ENCODE measurements at regions not wholly inside any gene's neighbourhood (a gene's known extent, or its start where the extent isn't known, plus 50 kb on each side); places are given as distances from the start of the nearest gene placed in this dataset.
"Not testable (repeated sequence)": the region's sequence is repeated elsewhere in the genome, so short reads cannot be mapped to it uniquely, and the experiment has no call there.

- no peaks in the 10 kb centered on the region for H3K4me1 ChIP-seq (ENCODE audit: insufficient read depth, low read length)
- Mint-ChIP-seq H3K27me3 (no peaks in the 10 kb centered on the region), H3K4me1 (no peaks in the 10 kb centered on the region), H3K36me3 (no peaks in the 10 kb centered on the region), H3K27ac (no peak overlapping the region), H3K9me3 (peaks cover 0 to 14% (median 5%) of the 10 kb centered on the region in 5 donors), H3K4me3 (no peak overlapping the region)
- no peaks in the 10 kb centered on the region for H3K36me3 ChIP-seq (ENCODE audit: insufficient read depth, low read length)
- CTCF ChIA-PET, result no interaction called here
- H3K27ac ChIP-seq (ENCODE audit: low read depth, low read length), result no peak overlapping the region
- DNase-seq, result no peak
- POLR2A ChIA-PET, result no interaction called here
- H3K27me3 ChIP-seq (ENCODE audit: insufficient read depth, low read length, poor library complexity, severe bottlenecking), result no peaks in the 10 kb centered on the region
- H3K4me3 ChIP-seq (ENCODE audit: low read length), result no peak overlapping the region
- H3K9me3 ChIP-seq (ENCODE audit: low read length), result no peaks in the 10 kb centered on the region
Observed at GRCh38 chr3:84683493-84683892, 275.3 kb upstream of the CADM2 start.

DNA sequence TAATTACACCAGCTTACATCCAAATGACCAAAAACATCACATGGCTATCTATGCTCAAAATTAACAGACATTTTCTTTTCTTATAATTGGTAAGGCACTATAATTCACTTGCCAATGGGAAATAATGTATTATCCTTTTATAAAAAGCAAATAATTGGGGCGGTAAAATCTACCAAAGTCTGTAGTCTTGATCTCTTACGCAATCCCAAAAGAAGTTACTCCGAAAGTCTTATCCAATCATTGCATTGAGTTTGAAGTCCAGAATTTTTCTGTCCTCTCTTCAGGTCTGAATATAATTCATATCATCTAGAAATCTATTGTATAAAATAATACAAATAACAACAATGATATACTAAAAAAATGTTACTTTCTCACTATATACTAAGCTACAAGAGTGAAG lies 273.3 kb upstream of the CADM2 start:
- H3K36me3 Mint-ChIP-seq, result no peaks in the 10 kb centered on the region
- peaks cover 0 to 20% (median 5%) of the 10 kb centered on the region in 5 donors for H3K9me3 Mint-ChIP-seq
- Histone ChIP-seq H3K4me3 (ENCODE audit: low read length) (no peak overlapping the region), H3K27ac (ENCODE audit: low read depth, low read length) (no peak overlapping the region), H3K9me3 (ENCODE audit: low read length) (no peaks in the 10 kb centered on the region), H3K27me3 (ENCODE audit: insufficient read depth, low read length, poor library complexity, severe bottlenecking) (no peaks in the 10 kb centered on the region), H3K4me1 (ENCODE audit: insufficient read depth, low read length) (no peaks in the 10 kb centered on the region), H3K36me3 (ENCODE audit: insufficient read depth, low read length) (no peaks in the 10 kb centered on the region)
- DNase-seq, result no peak
- no peak overlapping the region for H3K4me3 Mint-ChIP-seq
- no peak overlapping the region for H3K27ac Mint-ChIP-seq
- ChIA-PET CTCF (no interaction called here), POLR2A (no interaction called here)
- no peaks in the 10 kb centered on the region for H3K27me3 Mint-ChIP-seq
- H3K4me1 Mint-ChIP-seq, result no peaks in the 10 kb centered on the region

DNA sequence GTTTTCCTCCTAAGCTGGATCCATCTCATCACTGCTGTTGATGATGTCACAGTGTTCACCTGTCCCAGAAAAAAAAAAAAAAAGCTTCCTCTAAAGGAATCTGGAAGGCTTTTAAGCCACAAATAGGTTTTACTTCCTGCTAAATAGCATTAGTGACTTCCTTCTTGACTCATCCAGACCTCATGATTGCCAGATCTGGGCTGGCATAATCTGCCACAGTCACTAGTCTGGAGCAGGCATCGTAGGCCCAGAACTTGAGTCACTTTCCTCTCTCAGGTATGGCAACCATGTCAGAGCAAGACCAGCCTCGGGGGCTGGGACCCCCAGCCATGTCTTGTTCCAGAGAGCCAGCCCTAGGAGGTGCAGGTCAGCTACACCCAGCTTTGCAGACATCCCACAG lies 266.5 kb upstream of the CADM2 start:
- no peak overlapping the region for H3K4me3 Mint-ChIP-seq
- peaks cover 4 to 27% (median 11%) of the 10 kb centered on the region in 5 donors for H3K9me3 Mint-ChIP-seq
- H3K27me3 Mint-ChIP-seq, result no peaks in the 10 kb centered on the region
- no peaks in the 10 kb centered on the region for H3K36me3 Mint-ChIP-seq
- H3K27ac Mint-ChIP-seq, result no peak overlapping the region
- Histone ChIP-seq H3K4me1 (ENCODE audit: insufficient read depth, low read length) (no peaks in the 10 kb centered on the region), H3K36me3 (ENCODE audit: insufficient read depth, low read length) (no peaks in the 10 kb centered on the region), H3K27me3 (ENCODE audit: insufficient read depth, low read length, poor library complexity, severe bottlenecking) (no peaks in the 10 kb centered on the region), H3K9me3 (ENCODE audit: low read length) (no peaks in the 10 kb centered on the region), H3K4me3 (ENCODE audit: low read length) (no peak overlapping the region), H3K27ac (ENCODE audit: low read depth, low read length) (no peak overlapping the region)
- POLR2A ChIA-PET, result no interaction called here
- H3K4me1 Mint-ChIP-seq, result no peaks in the 10 kb centered on the region
- CTCF ChIA-PET, result no interaction called here
- DNase-seq, result no peak

- H3K27me3 ChIP-seq (ENCODE audit: insufficient read depth, low read length, poor library complexity, severe bottlenecking); H3K27ac ChIP-seq (ENCODE audit: low read depth, low read length); H3K9me3 ChIP-seq (ENCODE audit: low read length); H3K27me3 Mint-ChIP-seq; H3K27ac Mint-ChIP-seq; H3K4me1 ChIP-seq (ENCODE audit: insufficient read depth, low read length); H3K36me3 Mint-ChIP-seq; CTCF ChIA-PET; H3K4me3 Mint-ChIP-seq; H3K4me1 Mint-ChIP-seq; H3K4me3 ChIP-seq (ENCODE audit: low read length); POLR2A ChIA-PET; DNase-seq; H3K36me3 ChIP-seq (ENCODE audit: insufficient read depth, low read length): not testable (repeated sequence)
- peaks cover 10 to 54% (median 29%) of the 10 kb centered on the region in 5 donors for H3K9me3 Mint-ChIP-seq
Observed at GRCh38 chr3:84710288-84710687, 248.5 kb upstream of the CADM2 start.

DNA sequence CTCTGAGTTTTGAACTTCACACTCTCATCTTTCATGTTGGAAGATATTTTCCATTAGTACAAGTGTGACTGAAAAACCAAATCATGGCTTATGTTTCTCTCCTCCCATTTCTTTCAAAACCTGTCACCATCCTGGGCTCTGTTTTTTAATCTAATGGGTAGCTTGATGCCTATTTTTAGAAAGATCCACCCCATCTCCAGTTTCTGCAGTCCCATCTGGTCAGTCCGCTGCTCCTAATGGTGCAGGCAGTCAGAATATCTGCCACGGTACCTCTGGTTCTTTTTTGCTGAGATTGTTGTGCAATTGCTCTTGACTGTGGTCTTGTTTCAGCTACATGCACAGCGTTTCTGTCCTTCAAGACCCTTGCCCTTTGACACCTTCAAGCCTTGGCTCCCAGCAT lies 240.9 kb upstream of the CADM2 start:
- Mint-ChIP-seq H3K36me3 (no peaks in the 10 kb centered on the region), H3K4me1 (no peaks in the 10 kb centered on the region), H3K4me3 (no peak overlapping the region), H3K27me3 (no peaks in the 10 kb centered on the region), H3K27ac (no peak overlapping the region), H3K9me3 (peaks cover 14 to 38% (median 20%) of the 10 kb centered on the region in 5 donors)
- Histone ChIP-seq H3K27ac (ENCODE audit: low read depth, low read length) (no peak overlapping the region), H3K9me3 (ENCODE audit: low read length) (no peaks in the 10 kb centered on the region), H3K4me1 (ENCODE audit: insufficient read depth, low read length) (no peaks in the 10 kb centered on the region), H3K36me3 (ENCODE audit: insufficient read depth, low read length) (no peaks in the 10 kb centered on the region), H3K4me3 (ENCODE audit: low read length) (no peak overlapping the region), H3K27me3 (ENCODE audit: insufficient read depth, low read length, poor library complexity, severe bottlenecking) (no peaks in the 10 kb centered on the region)
- no peak for DNase-seq
- ChIA-PET CTCF (no interaction called here), POLR2A (no interaction called here)

GRCh38 chr3:84724877-84725276 lies 233.9 kb upstream of the CADM2 start:
- ChIA-PET POLR2A (no interaction called here), CTCF (no interaction called here)
- Mint-ChIP-seq H3K4me1 (no peaks in the 10 kb centered on the region), H3K9me3 (peaks cover 6 to 37% (median 14%) of the 10 kb centered on the region in 5 donors), H3K4me3 (no peak overlapping the region), H3K27me3 (no peaks in the 10 kb centered on the region), H3K36me3 (no peaks in the 10 kb centered on the region), H3K27ac (no peak overlapping the region)
- no peak overlapping the region for H3K27ac ChIP-seq (ENCODE audit: low read depth, low read length)
- no peak overlapping the region for H3K4me3 ChIP-seq (ENCODE audit: low read length)
- H3K4me1 ChIP-seq (ENCODE audit: insufficient read depth, low read length), result no peaks in the 10 kb centered on the region
- DNase-seq, result no peak
- H3K36me3 ChIP-seq (ENCODE audit: insufficient read depth, low read length), result no peaks in the 10 kb centered on the region
- H3K27me3 ChIP-seq (ENCODE audit: insufficient read depth, low read length, poor library complexity, severe bottlenecking), result no peaks in the 10 kb centered on the region
- H3K9me3 ChIP-seq (ENCODE audit: low read length), result no peaks in the 10 kb centered on the region

DNA sequence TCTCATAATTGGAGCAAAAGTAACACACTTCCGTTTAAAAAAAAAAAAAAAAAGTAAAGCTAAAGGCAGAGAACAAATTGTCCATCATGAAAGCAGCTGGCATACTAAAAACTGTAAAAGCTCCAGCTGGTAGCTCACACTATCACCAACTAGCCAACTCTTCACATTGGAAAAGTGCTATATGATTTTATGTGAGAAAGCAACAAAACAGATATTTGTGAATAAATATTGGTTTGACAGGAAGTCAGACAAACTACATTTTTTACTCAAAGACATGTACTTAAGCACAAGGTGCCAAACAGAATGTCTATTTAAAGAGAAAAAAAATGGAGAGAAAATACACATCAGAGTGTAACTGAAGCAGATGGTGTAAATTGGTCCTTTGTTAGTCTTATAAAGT lies 231.2 kb upstream of the CADM2 start:
- H3K4me3 Mint-ChIP-seq, result no peak overlapping the region
- Histone ChIP-seq H3K4me3 (ENCODE audit: low read length) (no peak overlapping the region), H3K36me3 (ENCODE audit: insufficient read depth, low read length) (no peaks in the 10 kb centered on the region), H3K4me1 (ENCODE audit: insufficient read depth, low read length) (no peaks in the 10 kb centered on the region), H3K27me3 (ENCODE audit: insufficient read depth, low read length, poor library complexity, severe bottlenecking) (no peaks in the 10 kb centered on the region), H3K9me3 (ENCODE audit: low read length) (no peaks in the 10 kb centered on the region), H3K27ac (ENCODE audit: low read depth, low read length) (no peak overlapping the region)
- no peak for DNase-seq
- no peak overlapping the region for H3K27ac Mint-ChIP-seq
- ChIA-PET CTCF (interaction anchor here (1.1 kb wide), 1 partner anchor 23 kb away, joined by 3 read pairs; no protein-coding TSS in a partner anchor), POLR2A (no interaction called here)
- H3K36me3 Mint-ChIP-seq, result no peaks in the 10 kb centered on the region
- H3K27me3 Mint-ChIP-seq, result no peaks in the 10 kb centered on the region
- peaks cover 0 to 32% (median 16%) of the 10 kb centered on the region in 5 donors for H3K9me3 Mint-ChIP-seq
- no peaks in the 10 kb centered on the region for H3K4me1 Mint-ChIP-seq

DNA sequence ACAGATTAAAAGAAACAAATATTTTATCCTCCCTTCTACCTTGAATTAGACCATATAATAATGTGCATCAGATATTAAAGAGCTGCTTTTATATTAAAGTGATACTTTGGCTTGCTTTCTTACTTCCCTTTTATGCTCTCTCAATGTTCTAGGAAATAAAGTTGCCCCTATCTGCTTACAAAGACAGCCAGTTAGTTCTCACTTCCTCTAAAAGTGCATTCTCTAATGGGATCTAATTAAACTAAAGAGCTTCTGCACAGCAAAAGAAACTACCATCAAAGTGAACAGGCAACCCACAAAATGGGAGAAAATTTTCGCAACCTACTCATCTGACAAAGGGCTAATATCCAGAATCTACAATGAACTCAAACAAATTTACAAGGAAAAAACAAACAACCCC lies 224.1 kb upstream of the CADM2 start:
- POLR2A ChIA-PET; H3K27ac Mint-ChIP-seq; H3K36me3 Mint-ChIP-seq; DNase-seq; H3K4me3 ChIP-seq (ENCODE audit: low read length); H3K9me3 ChIP-seq (ENCODE audit: low read length); H3K4me1 ChIP-seq (ENCODE audit: insufficient read depth, low read length); H3K27me3 Mint-ChIP-seq; H3K4me1 Mint-ChIP-seq; H3K36me3 ChIP-seq (ENCODE audit: insufficient read depth, low read length); H3K4me3 Mint-ChIP-seq; CTCF ChIA-PET; H3K27ac ChIP-seq (ENCODE audit: low read depth, low read length); H3K27me3 ChIP-seq (ENCODE audit: insufficient read depth, low read length, poor library complexity, severe bottlenecking): not testable (repeated sequence)
- peaks cover 0 to 24% (median 12%) of the 10 kb centered on the region in 5 donors for H3K9me3 Mint-ChIP-seq

GRCh38 chr3:84738086-84738485 lies 220.7 kb upstream of the CADM2 start:
- Histone ChIP-seq H3K36me3 (ENCODE audit: insufficient read depth, low read length) (no peaks in the 10 kb centered on the region), H3K27me3 (ENCODE audit: insufficient read depth, low read length, poor library complexity, severe bottlenecking) (no peaks in the 10 kb centered on the region), H3K4me1 (ENCODE audit: insufficient read depth, low read length) (no peaks in the 10 kb centered on the region), H3K9me3 (ENCODE audit: low read length) (no peaks in the 10 kb centered on the region), H3K4me3 (ENCODE audit: low read length) (no peak overlapping the region), H3K27ac (ENCODE audit: low read depth, low read length) (no peak overlapping the region)
- DNase-seq, result no peak
- Mint-ChIP-seq H3K27me3 (no peaks in the 10 kb centered on the region), H3K4me1 (no peaks in the 10 kb centered on the region), H3K4me3 (no peak overlapping the region), H3K36me3 (no peaks in the 10 kb centered on the region), H3K27ac (no peak overlapping the region), H3K9me3 (peaks cover 0 to 23% (median 3%) of the 10 kb centered on the region in 5 donors)
- ChIA-PET CTCF (no interaction called here), POLR2A (no interaction called here)

All from CD8-positive, alpha-beta memory T cell (primary cell).